Muscle layer of colon (tissue), 2 donors: ENCODE measurements at regions not wholly inside any gene's neighbourhood (a gene's known extent, or its start where the extent isn't known, plus 50 kb on each side); places are given as distances from the start of the nearest gene placed in this dataset.

Experiments used
- H3K27ac ChIP-seq: one replicate; pipeline ENCODE4 v1.7.0; 2013; ENCODE audit warnings: low read depth, mild to moderate bottlenecking, low read length, moderate library complexity
- H3K27me3 ChIP-seq, 2 donors: one replicate each; pipeline ENCODE4 v1.7.0; 2013; ENCODE audit warnings: low read length in 2 of 2, mild to moderate bottlenecking in 2 of 2; ENCODE audit not compliant: insufficient read depth in 2 of 2, control insufficient read depth in 1 of 2
- H3K36me3 ChIP-seq: one replicate; pipeline ENCODE4 v1.7.0; 2013; ENCODE audit warnings: mild to moderate bottlenecking, low read length; ENCODE audit not compliant: insufficient read depth
- H3K4me1 ChIP-seq: one replicate; pipeline ENCODE4 v1.7.0; 2013; ENCODE audit warnings: mild to moderate bottlenecking, low read length; ENCODE audit not compliant: insufficient read depth
- H3K4me3 ChIP-seq, 2 donors: one replicate each; pipeline ENCODE4 v1.7.0; 2013; ENCODE audit warnings: low read length in 2 of 2, low read depth in 1 of 2, mild to moderate bottlenecking in 1 of 2, moderate library complexity in 1 of 2
- H3K9ac ChIP-seq: one replicate; pipeline ENCODE4 v1.7.0; 2013; ENCODE audit warnings: low read length
- H3K9me3 ChIP-seq: one replicate; pipeline ENCODE4 v1.7.0; 2013; ENCODE audit warnings: mild to moderate bottlenecking, low read length
- donor health status: abdominal sarcoma.
- donor health status: Adenocarcinoma of cecum.

DNA sequence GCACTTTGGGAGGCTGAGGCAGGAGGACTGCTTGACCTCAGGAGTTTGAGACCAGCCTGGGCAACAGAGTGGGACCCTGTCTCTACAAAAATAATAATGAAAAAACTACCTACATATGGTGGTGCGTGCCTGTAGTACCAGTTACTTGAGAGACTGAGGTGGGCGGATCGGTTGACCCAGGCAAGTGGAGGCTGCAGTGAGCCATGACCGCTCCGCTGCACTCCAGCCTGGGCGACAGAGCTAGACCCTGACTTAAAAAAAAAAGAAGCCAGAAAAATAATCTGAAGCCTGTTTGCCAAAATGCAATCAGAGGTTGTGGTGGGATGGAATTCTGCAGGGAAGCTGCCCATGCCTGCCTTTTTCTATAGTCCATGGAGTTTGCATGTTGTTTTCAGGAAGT, 50.4 kb upstream of the GGTA1 start:
- H3K27ac ChIP-seq, result no peak overlapping the region
- no peaks in the 10 kb centered on the region for H3K27me3 ChIP-seq
- peaks cover 4% of the 10 kb centered on the region for H3K4me1 ChIP-seq
- H3K9me3 ChIP-seq, result no peaks in the 10 kb centered on the region
- no peak overlapping the region for H3K9ac ChIP-seq
- no peaks in the 10 kb centered on the region for H3K36me3 ChIP-seq
- peak overlapping the region in 1 of 2 donors; percentile 45 for H3K4me3 ChIP-seq

DNA sequence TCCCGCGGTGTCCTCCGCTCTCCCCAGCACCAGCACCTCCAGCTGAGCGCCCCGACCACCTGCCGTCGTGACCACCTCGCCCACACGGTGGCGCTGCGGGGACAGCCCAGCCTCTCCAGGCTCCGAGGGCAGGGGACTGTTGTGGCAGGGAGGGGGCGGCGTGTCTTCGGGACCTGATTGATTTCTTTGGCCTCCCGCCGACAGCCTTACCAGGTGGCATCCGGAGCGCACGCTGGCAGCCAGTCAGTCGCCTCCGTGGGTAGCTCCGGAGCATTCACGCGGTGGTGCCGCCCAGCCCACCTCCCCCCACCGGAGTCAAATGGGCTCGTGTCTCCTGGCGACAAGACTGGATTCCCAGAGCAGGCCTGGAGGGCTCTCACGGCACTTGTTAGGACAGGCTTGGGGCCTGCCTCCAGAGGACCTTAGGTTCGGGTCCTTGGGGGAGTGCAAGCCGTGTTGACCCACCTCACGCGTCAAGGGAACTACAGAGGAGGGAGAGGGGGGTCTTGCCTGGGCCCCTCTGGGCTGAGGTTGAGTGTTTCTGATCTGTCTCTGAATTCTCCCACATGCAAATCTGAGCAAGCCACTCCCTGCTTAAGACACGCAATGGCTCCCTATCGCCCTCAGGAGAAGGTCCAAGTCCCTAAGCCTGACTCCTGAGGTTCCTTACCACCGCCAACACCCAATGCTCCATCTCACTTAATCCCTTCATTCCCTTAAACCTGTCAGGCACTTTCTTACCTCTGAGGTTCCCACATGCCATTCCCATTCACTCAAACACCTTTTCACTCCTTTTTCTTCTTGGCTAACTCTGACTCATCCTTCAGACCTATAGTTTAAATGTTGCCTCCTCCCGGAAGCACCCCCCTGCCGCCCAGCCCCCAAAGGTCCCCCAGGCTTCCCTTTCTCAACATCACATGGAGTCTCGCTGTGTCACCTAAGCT, 51.2 kb upstream of the GGTA1 start:
- Histone ChIP-seq H3K27ac (no peak overlapping the region), H3K4me3 (peak overlapping the region; percentile 11 to 45), H3K9ac (no peak overlapping the region)

DNA sequence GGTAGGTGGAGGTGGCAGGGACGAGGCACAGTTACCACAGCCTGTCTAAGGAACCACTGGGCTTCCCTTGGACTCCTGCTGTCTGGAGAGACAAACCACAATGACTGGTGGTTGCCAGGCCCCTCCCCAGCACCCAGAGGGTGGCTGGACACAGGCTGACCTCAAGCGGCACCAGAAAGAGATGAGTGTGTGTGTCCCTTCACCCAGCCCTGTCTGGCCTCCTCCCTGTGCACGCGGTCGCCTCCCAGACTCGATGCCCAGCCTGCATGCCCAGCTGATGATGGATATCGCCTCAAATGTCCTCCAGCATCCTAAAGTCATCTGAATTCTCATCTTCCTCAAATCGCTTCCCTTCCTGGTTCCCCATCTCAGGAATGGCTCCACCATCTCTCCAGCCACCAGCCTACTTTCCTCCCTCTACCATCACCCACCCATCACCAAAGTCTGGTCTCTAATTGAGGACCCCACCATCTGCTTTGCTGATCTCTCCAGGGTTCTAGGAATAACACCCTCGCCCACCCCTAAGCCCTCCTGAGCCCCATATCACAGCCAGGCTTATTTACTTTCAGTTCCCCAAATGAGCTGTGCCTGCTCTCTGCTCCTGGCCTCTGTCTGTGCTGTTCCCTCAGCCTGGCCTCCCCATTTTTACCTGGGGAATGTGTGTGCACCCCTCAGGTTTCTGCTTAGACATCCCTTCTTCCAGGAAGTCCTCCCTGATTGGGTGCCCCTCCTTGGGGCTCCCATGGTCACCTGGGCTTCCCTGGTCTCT, 52.5 kb upstream of the GGTA1 start:
- Histone ChIP-seq H3K27me3 (no peaks in the 10 kb centered on the region), H3K27ac (no peak overlapping the region), H3K4me1 (peaks cover 13% of the 10 kb centered on the region), H3K9ac (no peak overlapping the region), H3K9me3 (no peaks in the 10 kb centered on the region), H3K36me3 (no peaks in the 10 kb centered on the region), H3K4me3 (no peak overlapping the region)

More for the DNA sequence above, 51.2 kb upstream of the GGTA1 start:
- Histone ChIP-seq H3K27me3 (no peaks in the 10 kb centered on the region), H3K4me1 (peaks cover 4% of the 10 kb centered on the region), H3K36me3 (no peaks in the 10 kb centered on the region), H3K9me3 (no peaks in the 10 kb centered on the region)

DNA sequence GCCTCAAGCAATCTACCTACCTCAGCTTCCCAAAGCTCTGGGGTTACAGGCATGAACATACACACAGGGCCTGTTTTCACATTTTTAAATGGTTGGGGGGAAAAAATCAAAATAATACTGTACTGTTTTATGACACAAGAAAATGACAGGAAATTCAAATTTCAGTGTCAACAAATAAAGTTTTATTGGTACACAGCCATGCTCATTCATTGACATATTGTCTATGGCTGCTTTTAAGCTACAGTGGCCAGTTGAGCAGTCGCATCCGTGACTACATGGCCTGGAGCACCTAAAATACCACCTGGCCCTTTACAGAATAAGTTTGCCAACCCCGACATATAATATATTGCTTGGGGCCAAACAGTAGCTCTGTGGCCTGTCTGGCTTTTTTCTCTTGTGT, 56.4 kb upstream of the GGTA1 start:
- H3K4me1 ChIP-seq, result peaks cover 30% of the 10 kb centered on the region
- H3K36me3 ChIP-seq, result no peaks in the 10 kb centered on the region
- no peak overlapping the region for H3K9ac ChIP-seq
- H3K4me3 ChIP-seq, result no peak overlapping the region
- H3K27ac ChIP-seq, result no peak overlapping the region
- no peaks in the 10 kb centered on the region for H3K9me3 ChIP-seq
- no peaks in the 10 kb centered on the region for H3K27me3 ChIP-seq

DNA sequence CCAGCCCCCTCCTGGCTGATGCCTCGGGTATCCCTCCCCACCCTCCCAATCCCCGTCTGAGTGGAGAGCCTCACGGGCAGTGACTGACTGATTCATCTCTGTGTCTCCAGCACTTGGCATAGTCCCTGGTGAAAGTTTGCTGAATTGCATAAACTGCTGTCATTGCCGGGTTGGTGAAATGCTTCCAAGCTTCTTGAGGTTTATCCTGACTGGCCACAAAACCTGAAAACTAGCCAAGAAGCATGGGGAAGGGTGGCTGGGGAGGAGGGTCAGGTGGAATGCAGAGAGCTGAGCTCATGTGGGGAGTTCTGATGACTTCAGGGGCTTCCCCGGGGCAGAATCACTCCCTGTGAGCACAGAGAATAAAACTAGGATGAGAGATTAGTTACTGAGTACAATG, 56.9 kb upstream of the GGTA1 start:
- Histone ChIP-seq H3K27me3 (no peaks in the 10 kb centered on the region), H3K27ac (peak overlapping the region; percentile 93), H3K9me3 (no peaks in the 10 kb centered on the region), H3K4me3 (no peak overlapping the region), H3K36me3 (no peaks in the 10 kb centered on the region), H3K4me1 (peaks cover 30% of the 10 kb centered on the region), H3K9ac (no peak overlapping the region)

DNA sequence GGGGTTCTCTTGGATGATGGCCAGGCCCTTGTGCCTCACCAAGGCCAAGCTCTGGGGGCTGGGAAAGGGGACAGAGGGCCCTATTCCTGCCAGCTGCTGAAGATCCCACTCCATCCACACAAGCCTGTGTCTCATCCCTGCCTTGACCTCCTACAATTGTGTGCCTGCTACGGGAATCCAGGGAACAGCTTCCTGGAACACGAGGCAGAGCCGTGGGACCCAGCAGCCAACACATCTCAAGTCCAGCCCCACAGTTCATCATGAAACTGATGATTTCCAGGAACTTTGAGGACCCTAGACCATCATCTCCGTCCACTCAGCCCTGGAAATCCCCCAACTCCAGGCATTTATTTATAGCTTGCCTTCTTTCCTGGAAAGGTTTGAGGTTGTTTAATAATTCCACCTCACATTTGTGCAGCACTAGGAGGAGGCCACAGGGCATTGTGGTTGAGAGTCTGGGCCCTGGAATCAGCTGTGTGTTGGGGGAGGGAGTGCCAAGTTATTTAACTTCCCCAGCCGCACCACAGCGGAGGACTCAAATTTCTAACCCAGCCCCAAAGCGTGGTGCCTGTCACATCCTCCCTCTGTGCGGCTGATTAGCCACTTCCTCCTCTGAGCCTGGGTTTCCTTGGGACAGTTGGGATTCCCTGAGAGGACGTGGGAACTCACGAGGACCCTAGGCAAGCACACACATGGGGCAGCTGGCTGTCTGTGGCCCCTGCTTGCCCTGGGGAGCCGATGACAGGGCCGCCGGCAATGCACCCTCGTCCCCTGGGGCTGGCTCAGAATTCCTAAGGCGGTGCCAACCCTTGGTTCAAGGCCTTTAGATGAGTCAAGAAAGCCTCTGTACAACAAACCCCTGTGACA, 58.2 kb upstream of the GGTA1 start:
- no peaks in the 10 kb centered on the region for H3K36me3 ChIP-seq
- peaks cover 30% of the 10 kb centered on the region for H3K4me1 ChIP-seq
- no peaks in the 10 kb centered on the region for H3K27me3 ChIP-seq
- H3K9me3 ChIP-seq, result no peaks in the 10 kb centered on the region
- peak overlapping the region in 1 of 2 donors; percentile 16 for H3K4me3 ChIP-seq
- H3K9ac ChIP-seq, result no peak overlapping the region
- peak overlapping the region; percentile 93 for H3K27ac ChIP-seq

DNA sequence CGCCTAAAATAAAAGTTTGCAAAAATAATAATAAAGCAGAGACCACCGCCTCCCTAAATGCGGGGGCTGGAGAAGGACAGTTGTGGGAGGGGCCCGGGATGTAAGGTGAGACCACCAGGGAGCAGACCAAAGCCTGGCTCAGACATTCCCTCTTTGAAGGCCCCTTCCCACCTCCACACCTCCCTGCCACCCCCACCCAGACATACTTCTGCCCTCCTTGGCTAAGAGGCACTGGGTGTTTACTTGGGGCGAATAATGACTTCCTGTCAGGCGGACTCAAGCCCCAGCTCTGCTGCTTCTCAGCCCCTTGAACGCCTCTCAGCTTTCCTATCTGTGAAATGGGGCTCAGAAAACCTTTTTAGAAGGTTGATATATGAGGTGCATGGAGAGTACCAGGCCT, 58.8 kb upstream of the GGTA1 start:
- Histone ChIP-seq H3K4me3 (no peak overlapping the region), H3K4me1 (peaks cover 30% of the 10 kb centered on the region), H3K27ac (peak overlapping the region; percentile 93), H3K9ac (no peak overlapping the region), H3K36me3 (no peaks in the 10 kb centered on the region), H3K9me3 (no peaks in the 10 kb centered on the region), H3K27me3 (no peaks in the 10 kb centered on the region)

DNA sequence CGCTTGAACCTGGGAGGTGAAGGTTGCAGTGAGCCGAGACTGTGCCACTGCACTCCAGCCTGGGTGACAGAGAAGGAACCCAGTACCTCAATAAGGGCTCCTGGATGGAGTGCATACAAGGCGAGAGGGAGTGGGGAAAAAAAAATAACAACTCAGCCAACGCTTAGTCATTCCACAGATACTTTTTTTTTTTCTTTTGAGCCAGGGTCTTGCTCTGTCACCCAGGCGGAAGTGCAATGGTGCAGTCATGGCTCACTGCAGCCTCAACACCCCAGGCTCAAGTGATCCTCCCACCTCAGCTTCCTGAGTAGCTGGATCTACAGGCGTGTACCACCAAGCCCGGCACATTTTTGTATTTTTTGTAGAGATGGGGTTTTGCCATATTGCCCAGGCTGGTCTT, 59.5 kb upstream of the GGTA1 start:
- H3K4me3 ChIP-seq, result no peak overlapping the region
- H3K27me3 ChIP-seq, result no peaks in the 10 kb centered on the region
- H3K4me1 ChIP-seq, result peaks cover 30% of the 10 kb centered on the region
- no peaks in the 10 kb centered on the region for H3K36me3 ChIP-seq
- no peak overlapping the region for H3K27ac ChIP-seq
- no peak overlapping the region for H3K9ac ChIP-seq
- H3K9me3 ChIP-seq, result no peaks in the 10 kb centered on the region

DNA sequence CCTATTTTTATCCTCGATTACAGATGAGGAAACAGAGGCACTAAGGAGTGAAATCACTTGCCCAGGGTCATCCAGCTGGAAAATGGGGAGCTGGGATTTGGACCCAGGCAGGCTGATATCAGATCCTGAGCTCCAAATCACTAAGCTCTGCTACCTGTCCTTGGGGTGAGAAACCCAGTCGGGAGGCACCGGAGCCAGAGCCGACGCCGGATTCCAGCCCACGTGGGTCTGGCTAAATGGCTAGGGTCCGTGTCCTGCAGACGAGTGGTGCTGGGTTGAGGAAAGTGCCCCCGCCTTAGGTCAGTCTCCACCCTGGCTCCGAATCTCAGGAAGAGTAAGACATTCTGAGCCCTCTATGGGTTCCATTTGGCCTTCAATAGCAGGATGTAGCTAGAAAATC, 61.3 kb upstream of the GGTA1 start:
- peaks cover 35% of the 10 kb centered on the region for H3K4me1 ChIP-seq
- H3K27ac ChIP-seq, result no peak overlapping the region
- no peak overlapping the region for H3K9ac ChIP-seq
- H3K4me3 ChIP-seq, result no peak overlapping the region
- no peaks in the 10 kb centered on the region for H3K9me3 ChIP-seq
- no peaks in the 10 kb centered on the region for H3K27me3 ChIP-seq
- H3K36me3 ChIP-seq, result no peaks in the 10 kb centered on the region

DNA sequence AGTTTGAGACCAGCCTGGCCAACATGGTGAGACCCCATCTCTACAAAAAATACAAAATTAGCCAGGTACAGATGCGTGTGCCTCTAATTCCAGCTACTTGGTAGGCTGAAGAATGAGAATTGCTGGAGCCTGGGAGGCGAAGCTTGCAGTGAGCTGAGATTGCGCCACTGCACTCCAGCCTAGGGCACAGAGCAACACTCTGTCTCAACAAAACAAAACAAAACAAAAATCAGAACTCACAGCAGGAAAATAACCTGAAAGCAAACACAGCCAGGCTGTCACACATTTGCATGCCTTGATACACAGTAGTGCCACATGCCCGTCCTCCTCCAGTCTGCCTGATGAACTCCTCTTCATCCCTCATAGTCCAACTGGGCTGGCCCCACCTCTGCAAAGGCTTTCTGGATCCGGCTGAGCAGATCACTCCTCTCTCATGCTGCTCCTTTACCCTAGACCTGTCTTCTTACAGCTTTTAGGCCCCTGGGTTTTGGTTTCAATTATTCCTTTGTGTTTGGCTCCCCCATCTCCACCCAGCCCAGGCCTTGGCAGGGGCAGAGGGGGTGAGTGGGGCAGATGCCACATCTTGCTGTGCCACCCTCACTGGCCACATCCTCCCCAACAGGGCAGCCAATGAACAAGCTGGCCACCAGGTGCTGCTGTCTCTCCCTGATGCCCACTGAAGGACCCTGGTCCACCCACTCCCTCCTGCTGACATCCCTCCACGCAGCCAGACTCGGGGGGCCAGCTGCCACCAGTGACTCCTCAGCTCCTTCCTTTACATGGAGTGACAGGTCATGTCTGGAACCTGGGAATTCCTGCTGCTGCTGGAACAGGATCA, 62.0 kb upstream of the GGTA1 start:
- H3K9me3 ChIP-seq, result no peaks in the 10 kb centered on the region
- no peak overlapping the region for H3K9ac ChIP-seq
- H3K27ac ChIP-seq, result no peak overlapping the region
- H3K36me3 ChIP-seq, result no peaks in the 10 kb centered on the region
- H3K4me3 ChIP-seq, result no peak overlapping the region
- H3K27me3 ChIP-seq, result no peaks in the 10 kb centered on the region
- peaks cover 35% of the 10 kb centered on the region for H3K4me1 ChIP-seq
